Endothelial cell of umbilical vein (primary cell): ENCODE measurements at regions not wholly inside any gene's neighbourhood (a gene's known extent, or its start where the extent isn't known, plus 50 kb on each side); places are given as distances from the start of the nearest gene placed in this dataset.

Experiments used
- CTCF ChIP-seq, 2 donors: IDR thresholded peaks; 1 replicate in 1 of 2; 2 replicates in 1 of 2; pipeline ENCODE4 v1.5.1; 2011; ENCODE audit warnings: low read length in 2 of 2, mild to moderate bottlenecking in 2 of 2, moderate library complexity in 2 of 2, control low read depth in 1 of 2, inconsistent platforms in 1 of 2, low read depth in 1 of 2; ENCODE audit not compliant: insufficient read depth in 1 of 2; ENCODE audit errors: extremely low read depth in 1 of 2
- EZH2 ChIP-seq: IDR thresholded peaks from 2 replicates; pipeline ENCODE4 v1.6.1; 2012; ENCODE audit warnings: borderline replicate concordance, low read depth, mild to moderate bottlenecking, moderate library complexity, low read length, inconsistent platforms; ENCODE audit not compliant: severe bottlenecking
- GATA2 ChIP-seq: IDR thresholded peaks from 2 replicates; pipeline ENCODE4 v1.7.0; 2011; ENCODE audit warnings: low read depth, mild to moderate bottlenecking, moderate library complexity, mixed read lengths, low read length; ENCODE audit not compliant: insufficient read length, insufficient read depth
- JUN ChIP-seq: IDR thresholded peaks from 2 replicates; pipeline ENCODE4 v1.6.1; 2011; ENCODE audit warnings: borderline replicate concordance, low read depth; ENCODE audit not compliant: insufficient read length, insufficient read depth
- MYC ChIP-seq: IDR thresholded peaks from one replicate; pipeline ENCODE4 v1.6.1; 2011; ENCODE audit warnings: mild to moderate bottlenecking, low read depth, low read length
- POLR2A ChIP-seq: IDR thresholded peaks from 2 replicates; pipeline ENCODE4 v1.6.1; 2012; ENCODE audit warnings: low read depth, mild to moderate bottlenecking, control low read depth, low read length
- POLR2AphosphoS5 ChIP-seq: IDR thresholded peaks from 2 replicates; pipeline ENCODE4 v1.6.1; 2012; ENCODE audit warnings: low read depth, mild to moderate bottlenecking, control low read depth, low read length, moderate library complexity; ENCODE audit not compliant: insufficient read depth
- TF ChIP-seq, protein P1 (sequence below): IDR thresholded peaks from 2 replicates; pipeline ENCODE4 v1.6.1; 2011; ENCODE audit not compliant: insufficient read depth, insufficient read length

GRCh38 chr2:82848285-82848684 lies 1610.8 kb downstream of the SUCLG1 start:
- no peak for TF ChIP-seq POLR2A
- no peak for TF ChIP-seq EZH2
- TF ChIP-seq, protein P1, sequence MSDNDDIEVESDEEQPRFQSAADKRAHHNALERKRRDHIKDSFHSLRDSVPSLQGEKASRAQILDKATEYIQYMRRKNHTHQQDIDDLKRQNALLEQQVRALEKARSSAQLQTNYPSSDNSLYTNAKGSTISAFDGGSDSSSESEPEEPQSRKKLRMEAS = no peak
- TF ChIP-seq POLR2AphosphoS5 = no peak
- no peak for TF ChIP-seq CTCF (IDR thresholded peaks at IDR 0.05; ENCODE audit: extremely low read depth in 1 of 2, insufficient read depth in 1 of 2, low read depth in 1 of 2, low read length in 2 of 2)
- TF ChIP-seq JUN = no peak
- TF ChIP-seq MYC = no peak
- no peak for TF ChIP-seq GATA2
